Keratinocyte (primary cell): ENCODE measurements at regions not wholly inside any gene's neighbourhood (a gene's known extent, or its start where the extent isn't known, plus 50 kb on each side); places are given as distances from the start of the nearest gene placed in this dataset.
"Not testable (repeated sequence)": the region's sequence is repeated elsewhere in the genome, so short reads cannot be mapped to it uniquely, and the experiment has no call there.

Source experiments
- DNase-seq: peaks from one replicate; pipeline ENCODE4 v3.0.0-alpha.2; 2011; ENCODE audit warnings: low read depth, missing footprints, low spot score
- FAIRE-seq: peaks from 2 replicates; lab custom pipeline; 2011; peaks lifted over from hg19 to GRCh38; lab: Jason Lieb, UNC
- H2AFZ ChIP-seq: 2 replicates; pipeline ENCODE4 v1.6.0; 2012; ENCODE audit warnings: low read length, control low read depth, inconsistent platforms; ENCODE audit not compliant: control insufficient read depth
- H3K27ac ChIP-seq: 2 replicates; pipeline ENCODE4 v1.5.1; 2011; ENCODE audit warnings: low read length; ENCODE audit not compliant: control insufficient read depth, insufficient read depth
- H3K27me3 ChIP-seq: 3 replicates; pipeline ENCODE4 v1.6.0; 2011; ENCODE audit warnings: low read length; ENCODE audit not compliant: control insufficient read depth, insufficient read depth; ENCODE audit errors: extremely low read depth
- H3K36me3 ChIP-seq, 2 experiments: 2 replicates in 1 of 2; 3 replicates in 1 of 2; pipeline ENCODE4 v1.5.1; 2011; ENCODE audit warnings: low read length in 2 of 2, mild to moderate bottlenecking in 1 of 2; ENCODE audit not compliant: control insufficient read depth in 2 of 2, insufficient read depth in 2 of 2; ENCODE audit errors: extremely low read depth in 1 of 2
- H3K4me1 ChIP-seq: 3 replicates; pipeline ENCODE4 v1.5.1; 2011; ENCODE audit warnings: low read length; ENCODE audit not compliant: control insufficient read depth, insufficient read depth; ENCODE audit errors: extremely low read depth
- H3K4me2 ChIP-seq: 3 replicates; pipeline ENCODE4 v1.6.0; 2011; ENCODE audit warnings: low read depth, low read length; ENCODE audit not compliant: control insufficient read depth, insufficient read depth; ENCODE audit errors: extremely low read depth
- H3K4me3 ChIP-seq, 3 experiments: fragments of 200-600 bp in 1 of 3; sonication (generic) in 1 of 3; 2 replicates in 2 of 3; 3 replicates in 1 of 3; pipeline ENCODE4 v1.5.1; 2011 to 2016; ENCODE audit warnings: low read length in 3 of 3, mild to moderate bottlenecking in 3 of 3, control low read depth in 2 of 3, inconsistent platforms in 1 of 3, low read depth in 1 of 3, mixed read lengths in 1 of 3, mixed run types in 1 of 3, moderate library complexity in 1 of 3; ENCODE audit not compliant: control insufficient read depth in 2 of 3, insufficient read depth in 2 of 3; ENCODE audit errors: extremely low read depth in 1 of 3
- H3K79me2 ChIP-seq: 2 replicates; pipeline ENCODE4 v1.6.0; 2012; ENCODE audit warnings: low read length; ENCODE audit not compliant: control insufficient read depth, insufficient read depth
- H3K9ac ChIP-seq: 3 replicates; pipeline ENCODE4 v1.6.0; 2011; ENCODE audit warnings: low read length; ENCODE audit not compliant: control insufficient read depth, insufficient read depth; ENCODE audit errors: extremely low read depth
- H3K9me1 ChIP-seq: 3 replicates; pipeline ENCODE4 v1.6.0; 2011; ENCODE audit warnings: low read length; ENCODE audit not compliant: control insufficient read depth, insufficient read depth; ENCODE audit errors: extremely low read depth
- H3K9me3 ChIP-seq: 2 replicates; pipeline ENCODE4 v1.5.1; 2012; ENCODE audit warnings: low read depth, low read length; ENCODE audit not compliant: control insufficient read depth
- H4K20me1 ChIP-seq: 3 replicates; pipeline ENCODE4 v1.6.0; 2011; ENCODE audit warnings: low read length; ENCODE audit not compliant: control insufficient read depth, insufficient read depth; ENCODE audit errors: extremely low read depth
- EZH2 ChIP-seq: IDR thresholded peaks from one replicate; pipeline ENCODE4 v1.6.1; 2012; ENCODE audit warnings: inconsistent platforms, mild to moderate bottlenecking, low read length, moderate library complexity
- dilution Hi-C: fragments of 300-500 bp; cut with MboI; formaldehyde crosslinking; loops from one replicate; pipeline ENCODE4 v1.7.0; 2020; ENCODE audit warnings: low sequenced_read_pairs; ENCODE audit not compliant: extremely low pct_ligation_motif_present
- TF ChIP-seq, protein P1 (sequence below), 3 experiments: IDR thresholded peaks in 1 of 3; conservative IDR thresholded peaks in 1 of 3; optimal IDR thresholded peaks in 1 of 3; 2 replicates in 2 of 3; 3 replicates in 1 of 3; pipeline versions ENCODE3 to v1.5.1; 2011; ENCODE audit warnings: low read length in 3 of 3, mild to moderate bottlenecking in 3 of 3, moderate library complexity in 2 of 3, control low read depth in 1 of 3, inconsistent platforms in 1 of 3; ENCODE audit not compliant: insufficient read depth in 2 of 3; ENCODE audit errors: extremely low read depth in 1 of 3

DNA sequence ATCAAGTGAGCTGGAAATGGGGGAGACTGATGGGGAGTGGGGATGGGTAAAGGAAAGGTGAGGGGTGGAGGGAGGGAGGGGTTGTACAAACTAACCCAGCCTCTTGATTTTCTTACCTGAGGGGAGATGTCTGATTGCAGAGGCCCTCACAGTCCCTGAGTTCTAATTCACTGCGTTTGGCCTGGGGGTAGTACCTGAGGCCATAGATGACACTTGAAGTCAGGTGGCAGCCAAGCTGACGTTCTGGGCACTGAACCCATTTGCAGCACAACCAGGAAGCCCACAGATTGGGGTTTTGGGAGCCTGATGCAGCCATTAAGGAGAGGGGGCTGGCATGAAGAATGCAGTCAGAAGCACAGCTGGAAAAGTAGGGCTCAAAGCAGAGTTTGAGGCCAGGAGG lies 153.8 kb upstream of the DTNBP1 start:
- DNase-seq (no peak), FAIRE-seq (no peak)
- dilution Hi-C loops = no loop called here
- no peak for TF ChIP-seq EZH2
- TF ChIP-seq, protein P1, sequence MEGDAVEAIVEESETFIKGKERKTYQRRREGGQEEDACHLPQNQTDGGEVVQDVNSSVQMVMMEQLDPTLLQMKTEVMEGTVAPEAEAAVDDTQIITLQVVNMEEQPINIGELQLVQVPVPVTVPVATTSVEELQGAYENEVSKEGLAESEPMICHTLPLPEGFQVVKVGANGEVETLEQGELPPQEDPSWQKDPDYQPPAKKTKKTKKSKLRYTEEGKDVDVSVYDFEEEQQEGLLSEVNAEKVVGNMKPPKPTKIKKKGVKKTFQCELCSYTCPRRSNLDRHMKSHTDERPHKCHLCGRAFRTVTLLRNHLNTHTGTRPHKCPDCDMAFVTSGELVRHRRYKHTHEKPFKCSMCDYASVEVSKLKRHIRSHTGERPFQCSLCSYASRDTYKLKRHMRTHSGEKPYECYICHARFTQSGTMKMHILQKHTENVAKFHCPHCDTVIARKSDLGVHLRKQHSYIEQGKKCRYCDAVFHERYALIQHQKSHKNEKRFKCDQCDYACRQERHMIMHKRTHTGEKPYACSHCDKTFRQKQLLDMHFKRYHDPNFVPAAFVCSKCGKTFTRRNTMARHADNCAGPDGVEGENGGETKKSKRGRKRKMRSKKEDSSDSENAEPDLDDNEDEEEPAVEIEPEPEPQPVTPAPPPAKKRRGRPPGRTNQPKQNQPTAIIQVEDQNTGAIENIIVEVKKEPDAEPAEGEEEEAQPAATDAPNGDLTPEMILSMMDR (optimal IDR thresholded peaks at IDR 0.05 in 1 of 3, IDR thresholded peaks at IDR 0.05 in 1 of 3, conservative IDR thresholded peaks at IDR 0.05 in 1 of 3; ENCODE audit: extremely low read depth in 1 of 3, insufficient read depth in 2 of 3, low read length in 3 of 3) = no peak
- Histone ChIP-seq H2AFZ (no peak overlapping the region), H3K27ac (no peak overlapping the region), H3K36me3 (no peaks in the 10 kb centered on the region), H3K4me2 (no peak overlapping the region), H3K9me1 (no peaks in the 10 kb centered on the region), H3K9me3 (no peaks in the 10 kb centered on the region), H3K9ac (no peak overlapping the region), H3K4me3 (no peak overlapping the region), H3K4me1 (no peaks in the 10 kb centered on the region), H3K79me2 (no peaks in the 10 kb centered on the region), H3K27me3 (peaks cover 2% of the 10 kb centered on the region), H4K20me1 (no peaks in the 10 kb centered on the region)

DNA sequence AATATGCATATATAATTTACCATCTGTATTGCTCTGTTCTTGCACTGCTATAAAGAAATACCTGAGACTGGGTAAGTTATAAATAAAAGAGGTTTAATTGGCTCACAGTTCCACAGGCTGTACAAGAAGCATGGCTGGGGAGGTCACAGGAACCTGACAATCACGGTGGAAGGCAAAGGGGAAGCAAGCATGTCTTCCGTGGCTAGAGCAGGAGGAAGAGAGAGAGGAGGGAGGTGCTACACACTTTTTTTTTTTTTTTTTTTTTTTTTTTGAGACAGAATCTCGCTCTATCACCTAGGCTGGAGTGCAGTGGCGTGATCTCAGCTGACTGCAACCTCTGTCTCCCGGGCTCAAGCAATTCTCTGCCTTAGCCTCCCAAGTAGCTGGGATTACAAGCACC lies 150.9 kb upstream of the DTNBP1 start:
- H3K9me1 ChIP-seq, dilution Hi-C loops, FAIRE-seq: not testable (repeated sequence)

DNA sequence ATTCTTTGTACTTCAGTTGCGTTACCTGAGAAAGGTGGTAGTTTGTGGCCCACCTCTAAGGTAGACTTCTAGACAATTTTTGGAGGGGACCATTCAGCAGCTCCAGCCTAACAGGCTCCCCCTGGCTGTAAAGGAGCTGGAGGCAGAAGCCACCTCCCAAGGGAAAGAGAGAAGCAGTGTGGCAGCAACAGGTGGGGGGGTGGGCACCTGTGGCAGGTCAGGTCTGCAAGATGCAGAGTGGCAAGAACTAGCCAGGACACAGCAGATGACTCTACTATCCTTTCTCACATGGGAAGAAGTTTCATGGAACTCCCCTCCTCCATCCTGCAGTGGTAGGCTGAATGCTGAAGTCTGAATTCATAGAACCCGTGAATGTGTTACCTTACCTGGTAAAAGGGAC lies 148.3 kb upstream of the DTNBP1 start:
- Histone ChIP-seq H3K79me2 (no peaks in the 10 kb centered on the region), H3K4me3 (no peak overlapping the region), H3K27ac (no peak overlapping the region), H3K27me3 (peaks cover 3% of the 10 kb centered on the region), H3K4me2 (no peak overlapping the region), H3K36me3 (no peaks in the 10 kb centered on the region), H3K4me1 (no peaks in the 10 kb centered on the region), H3K9me1 (no peaks in the 10 kb centered on the region), H3K9ac (no peak overlapping the region), H2AFZ (no peak overlapping the region), H4K20me1 (no peaks in the 10 kb centered on the region), H3K9me3 (no peaks in the 10 kb centered on the region)
- TF ChIP-seq, protein P1 (optimal IDR thresholded peaks at IDR 0.05 in 1 of 3, IDR thresholded peaks at IDR 0.05 in 1 of 3, conservative IDR thresholded peaks at IDR 0.05 in 1 of 3; ENCODE audit: extremely low read depth in 1 of 3, insufficient read depth in 2 of 3, low read length in 3 of 3) = no peak
- TF ChIP-seq EZH2 = no peak
- FAIRE-seq (no peak), DNase-seq (no peak)
- dilution Hi-C loops = no loop called here

More for the DNA sequence above, 150.9 kb upstream of the DTNBP1 start:
- H3K9me3 ChIP-seq, H3K4me1 ChIP-seq, H3K27me3 ChIP-seq, H3K4me2 ChIP-seq, H3K79me2 ChIP-seq, H2AFZ ChIP-seq, H3K27ac ChIP-seq, H4K20me1 ChIP-seq, H3K9ac ChIP-seq, H3K4me3 ChIP-seq, DNase-seq, H3K36me3 ChIP-seq: not testable (repeated sequence)
